Heart right ventricle (tissue), 16 donors: ENCODE measurements at regions not wholly inside any gene's neighbourhood (a gene's known extent, or its start where the extent isn't known, plus 50 kb on each side); places are given as distances from the start of the nearest gene placed in this dataset.

Experiments
- ATAC-seq, 8 donors: fragments of 200-7000 bp; cut with Tn5 transposase; one replicate each; pipeline ENCODE4 v1.9.1; 2020; ENCODE audit warnings: mild to moderate bottlenecking in 8 of 8, moderate library complexity in 8 of 8, moderate number of reproducible peaks in 1 of 8
- DNase-seq, 2 donors: peaks; one replicate each; pipeline ENCODE4 v3.0.0-alpha.2; 2020
- H3K27ac ChIP-seq, 10 donors: fragments of 200-600 bp; sonication (generic) in 2 of 10; one replicate each; pipeline versions ENCODE4 v1.5.0 to v1.8.0; 2020 to 2022; ENCODE audit warnings: mild to moderate bottlenecking in 3 of 10
- H3K27me3 ChIP-seq, 7 donors: fragments of 200-600 bp; one replicate each; pipeline ENCODE4 v1.8.0; 2021 to 2022; ENCODE audit warnings: mild to moderate bottlenecking in 2 of 7
- H3K36me3 ChIP-seq, 9 donors: fragments of 200-600 bp; sonication (generic) in 1 of 9; one replicate each; pipeline versions ENCODE4 v1.5.0 to v1.8.0; 2020 to 2022; ENCODE audit warnings: mild to moderate bottlenecking in 2 of 9
- H3K4me1 ChIP-seq, 9 donors: fragments of 200-600 bp; sonication (generic) in 1 of 9; one replicate each; pipeline versions ENCODE4 v1.5.0 to v1.8.0; 2020 to 2022; ENCODE audit warnings: mild to moderate bottlenecking in 4 of 9
- H3K4me3 ChIP-seq, 10 donors: fragments of 200-600 bp; sonication (generic) in 2 of 10; one replicate each; pipeline versions ENCODE4 v1.5.0 to v1.8.0; 2020 to 2022; ENCODE audit warnings: mild to moderate bottlenecking in 7 of 10, moderate library complexity in 2 of 10
- H3K9me3 ChIP-seq, 11 donors: fragments of 200-600 bp in 10 of 11; sonication (generic) in 2 of 11; one replicate each; pipeline versions ENCODE4 v1.5.0 to v1.8.0; 2013 to 2022; ENCODE audit warnings: mild to moderate bottlenecking in 2 of 11, control low read depth in 1 of 11, moderate library complexity in 1 of 11
- CTCF ChIP-seq, 9 donors: fragments of 200-600 bp; sonication (generic) in 2 of 9; IDR thresholded peaks; one replicate each; pipeline versions ENCODE4 v1.5.0 to v1.8.0; 2021 to 2022; ENCODE audit warnings: antibody characterized with exemption in 9 of 9, mild to moderate bottlenecking in 5 of 9, moderate library complexity in 1 of 9
- WGBS, 2 donors: extraction: QIAGEN DNeasy Blood & Tissue Kit; methylation state at CpG; one replicate each; pipeline ENCODE4 v1.1.7; 2013; ENCODE audit warnings: inconsistent platforms in 1 of 2; 5-methylcytosine and 5-hydroxymethylcytosine counted together
- intact Hi-C, 10 donors: fragments of 100-400 bp; cut with DNase I; formaldehyde crosslinking; loops; one replicate each; pipeline versions ENCODE4 v1.11.1 to v1.14.2; 2022
- donor health status: Arrhythmogenic right ventricular cardiomyopathy.
- donor health status: ischemic (EF 13 %, LVEDD 7.1; RV severe dilation, severe dysfunction).
- donor health status: healthy with polysubstance abuse.
- donor health status: DM: no; HTN: yes; CAD: no.
- donor health status: DM: no; HTN: no; CAD: no.
- donor health status: ischemic (EF 25% LVEDD 6.9; RV normal size, moderate dysfunction).
- donor health status: ischemic (EF 25% LVEDD 5.7; RV mildly dilated, moderate dysfunction).
- donor health status: healthy.
- donor health status: DM: yes; HTN: yes; CAD: no.
- donor health status: Ischemic cardiomyopathy.
- donor health status: ischemic (EF 35%, LVEDD 5.7; RV mildly dilated, moderate dysfunction).
- donor health status: nonischemic (EF 11% LVEDD 7.7; RV severe dilation, severe dysfunction).
- donor health status: DM: yes; HTN: yes; CAD: no.
- donor health status: PGD.
- donor health status: ischemic (EF 29% LVEDD 5.4; RV normal size, mild dysfunction).
- donor health status: nonischemic (EF 23%, LVEDD 6.1; RV moderate dilation, normal function).

- no peaks in the 10 kb centered on the region for H3K4me1 ChIP-seq
- no peak overlapping the region for H3K27ac ChIP-seq
- H3K36me3 ChIP-seq: no peaks in the 10 kb centered on the region
- peaks cover 0 to 32% (median 14%) of the 10 kb centered on the region in 7 donors for H3K27me3 ChIP-seq
- TF ChIP-seq CTCF (IDR thresholded peaks at IDR 0.05): no peak
- ATAC-seq (no peak), DNase-seq (no peak)
- WGBS, 2 donors: 81 to 90% methylated on average over 6 of the region's 6 CpGs
- intact Hi-C loops: no loop called here
- no peaks in the 10 kb centered on the region for H3K9me3 ChIP-seq
- H3K4me3 ChIP-seq: no peak overlapping the region
Observed at GRCh38 chr22:22069450-22070370, 87.1 kb upstream of the TOP3B start.

GRCh38 chr22:22068657-22069056 is 86.1 kb upstream of the TOP3B start:
- Histone ChIP-seq H3K4me3 (no peak overlapping the region), H3K27ac (no peak overlapping the region), H3K36me3 (no peaks in the 10 kb centered on the region), H3K4me1 (no peaks in the 10 kb centered on the region), H3K27me3 (peaks cover 0 to 26% (median 14%) of the 10 kb centered on the region in 7 donors), H3K9me3 (no peaks in the 10 kb centered on the region)
- intact Hi-C loops: no loop called here
- WGBS, 2 donors: 70 to 87% methylated on average over 2 of the region's 2 CpGs
- TF ChIP-seq CTCF (IDR thresholded peaks at IDR 0.05): no peak
- DNase-seq (no peak), ATAC-seq (no peak)

- no peak for ATAC-seq
- intact Hi-C loops: no loop called here
- TF ChIP-seq CTCF (IDR thresholded peaks at IDR 0.05): no peak
- Histone ChIP-seq H3K27me3 (peaks cover 0 to 24% (median 14%) of the 10 kb centered on the region in 7 donors), H3K36me3 (no peaks in the 10 kb centered on the region), H3K9me3 (no peaks in the 10 kb centered on the region), H3K27ac (no peak overlapping the region), H3K4me3 (no peak overlapping the region), H3K4me1 (no peaks in the 10 kb centered on the region)
- no peak for DNase-seq
- WGBS, 2 donors: 84 to 87% methylated on average over 2 of the region's 2 CpGs
Observed at GRCh38 chr22:22068025-22068424, 85.4 kb upstream of the TOP3B start.

- peaks cover 0 to 6% (median 0%) of the 10 kb centered on the region in 9 donors for H3K4me1 ChIP-seq
- no peaks in the 10 kb centered on the region for H3K9me3 ChIP-seq
- H3K27me3 ChIP-seq: peaks cover 0 to 20% (median 13%) of the 10 kb centered on the region in 7 donors
- TF ChIP-seq CTCF (IDR thresholded peaks at IDR 0.05): no peak
- H3K27ac ChIP-seq: no peak overlapping the region
- H3K4me3 ChIP-seq: no peak overlapping the region
- H3K36me3 ChIP-seq: no peaks in the 10 kb centered on the region
- no peak for ATAC-seq
- WGBS, 2 donors: 77 to 78% methylated on average over 3 of the region's 3 CpGs
- DNase-seq: no peak
- intact Hi-C loops: no loop called here
Observed at GRCh38 chr22:22067192-22067591, 84.6 kb upstream of the TOP3B start.
